RWPE2 (cell line): ENCODE measurements at regions not wholly inside any gene's neighbourhood (a gene's known extent, or its start where the extent isn't known, plus 50 kb on each side); places are given as distances from the start of the nearest gene placed in this dataset.

ENCODE experiments used
- ATAC-seq: fragments of 200-7000 bp; cut with Tn5 transposase; 3 replicates; pipeline ENCODE4 v1.9.1; 2021; ENCODE audit warnings: low read depth
- DNase-seq: peaks from one replicate; pipeline ENCODE4 v3.0.0-alpha.2; 2020; ENCODE audit warnings: low spot score
- H3K27ac ChIP-seq: fragments of 450-650 bp; 2 replicates; pipeline ENCODE4 v1.5.1; 2017; ENCODE audit warnings: mild to moderate bottlenecking; ENCODE audit not compliant: poor library complexity, severe bottlenecking
- H3K27me3 ChIP-seq: fragments of 250-450 bp; sonication (Bioruptor Pico); 2 replicates; pipeline ENCODE4 v1.5.1; 2021; ENCODE audit warnings: mild to moderate bottlenecking, moderate library complexity; ENCODE audit not compliant: insufficient read depth, poor library complexity, severe bottlenecking
- H3K36me3 ChIP-seq: fragments of 250-450 bp; sonication (Bioruptor Pico); 2 replicates; pipeline ENCODE4 v1.5.1; 2020; ENCODE audit warnings: low read depth, mild to moderate bottlenecking, moderate library complexity
- H3K4me1 ChIP-seq: fragments of 250-450 bp; sonication (Bioruptor Pico); 2 replicates; pipeline ENCODE4 v1.5.1; 2021; ENCODE audit warnings: mild to moderate bottlenecking, moderate library complexity; ENCODE audit not compliant: insufficient read depth, poor library complexity, severe bottlenecking
- H3K4me3 ChIP-seq: fragments of 250-450 bp; sonication (Bioruptor Pico); 2 replicates; pipeline ENCODE4 v1.5.1; 2021; ENCODE audit warnings: mild to moderate bottlenecking, moderate library complexity; ENCODE audit not compliant: severe bottlenecking
- H3K9me3 ChIP-seq: fragments of 250-450 bp; sonication (Bioruptor Pico); 2 replicates; pipeline ENCODE4 v1.5.1; 2021; ENCODE audit warnings: mild to moderate bottlenecking, moderate library complexity; ENCODE audit not compliant: severe bottlenecking
- CTCF ChIP-seq: fragments of 450-650 bp; IDR thresholded peaks from one replicate; pipeline ENCODE4 v1.5.1; 2017; ENCODE audit warnings: mild to moderate bottlenecking, moderate library complexity; ENCODE audit not compliant: poor library complexity, severe bottlenecking

GRCh38 chr7:12788171-12788570 is 100.7 kb downstream of the ARL4A start:
- H3K36me3 ChIP-seq: no peaks in the 10 kb centered on the region
- DNase-seq: no peak
- H3K27me3 ChIP-seq: no peaks in the 10 kb centered on the region
- ATAC-seq: no peak
- no peak overlapping the region for H3K4me3 ChIP-seq
- H3K4me1 ChIP-seq: no peaks in the 10 kb centered on the region
- H3K9me3 ChIP-seq: no peaks in the 10 kb centered on the region
- TF ChIP-seq CTCF: no peak
- H3K27ac ChIP-seq: no peak overlapping the region

GRCh38 chr7:12788591-12788990 is 101.2 kb downstream of the ARL4A start:
- Histone ChIP-seq H3K27me3 (no peaks in the 10 kb centered on the region), H3K27ac (no peak overlapping the region), H3K9me3 (no peaks in the 10 kb centered on the region), H3K4me1 (no peaks in the 10 kb centered on the region), H3K36me3 (no peaks in the 10 kb centered on the region), H3K4me3 (no peak overlapping the region)
- no peak for TF ChIP-seq CTCF
- DNase-seq (no peak), ATAC-seq (no peak)

GRCh38 chr7:12794722-12795302 is 107.4 kb downstream of the ARL4A start:
- no peak for TF ChIP-seq CTCF
- no peak for ATAC-seq

GRCh38 chr7:12796397-12797127 is 109.1 kb downstream of the ARL4A start:
- H3K27me3 ChIP-seq: no peaks in the 10 kb centered on the region
- TF ChIP-seq CTCF: no peak
- ATAC-seq (no peak), DNase-seq (no peak)
- H3K4me1 ChIP-seq: peaks cover 3% of the 10 kb centered on the region
- H3K9me3 ChIP-seq: no peaks in the 10 kb centered on the region
- H3K4me3 ChIP-seq: no peak overlapping the region
- no peak overlapping the region for H3K27ac ChIP-seq
- H3K36me3 ChIP-seq: no peaks in the 10 kb centered on the region

More at GRCh38 chr7:12794722-12795302, 107.4 kb downstream of the ARL4A start:
- Histone ChIP-seq H3K9me3 (no peaks in the 10 kb centered on the region), H3K36me3 (no peaks in the 10 kb centered on the region), H3K4me1 (no peaks in the 10 kb centered on the region), H3K27ac (no peak overlapping the region), H3K4me3 (no peak overlapping the region), H3K27me3 (no peaks in the 10 kb centered on the region)
- no peak for DNase-seq

GRCh38 chr7:12800486-12800885 is 113.1 kb downstream of the ARL4A start:
- TF ChIP-seq CTCF: no peak
- no peak for DNase-seq
- no peak for ATAC-seq
- H3K4me1 ChIP-seq: peaks cover 17% of the 10 kb centered on the region
- no peaks in the 10 kb centered on the region for H3K36me3 ChIP-seq
- no peaks in the 10 kb centered on the region for H3K27me3 ChIP-seq
- no peak overlapping the region for H3K4me3 ChIP-seq
- no peaks in the 10 kb centered on the region for H3K9me3 ChIP-seq
- no peak overlapping the region for H3K27ac ChIP-seq
